ENCODE measurements at regions not wholly inside any gene's neighbourhood (a gene's known extent, or its start where the extent isn't known, plus 50 kb on each side); places are given as distances from the start of the nearest gene placed in this dataset.

GRCh38 chr11:79896258-79896657, 455.4 kb upstream of the TENM4 start:
- Histone ChIP-seq H4K20me1 (replicated peaks; ENCODE audit: control insufficient read depth, extremely low read depth, insufficient read depth, low read length) (no peaks in the 10 kb centered on the region), H3K4me1 (ENCODE audit: control insufficient read depth, extremely low read depth, insufficient read depth, low read length) (no peaks in the 10 kb centered on the region), H3K9me1 (replicated peaks; ENCODE audit: control insufficient read depth, extremely low read depth, insufficient read depth, low read length) (no peaks in the 10 kb centered on the region), H3K9ac (replicated peaks; ENCODE audit: extremely low read depth, insufficient read depth, low read length) (no peak overlapping the region), H3K27me3 (ENCODE audit: control insufficient read depth in 2 of 2, insufficient read depth in 2 of 2, low read length in 2 of 2) (no peaks in the 10 kb centered on the region), H3K36me3 (ENCODE audit: control insufficient read depth in 2 of 2, extremely low read depth in 1 of 2, insufficient read depth in 2 of 2, low read length in 2 of 2) (no peaks in the 10 kb centered on the region), H3K27ac (ENCODE audit: insufficient read depth, low read depth, low read length) (no peak overlapping the region), H3K79me2 (ENCODE audit: control insufficient read depth, insufficient read depth, low read length) (no peaks in the 10 kb centered on the region), H3K4me3 (replicated peaks in 1 of 3; ENCODE audit: insufficient read depth in 1 of 3, low read depth in 1 of 3, low read length in 3 of 3) (no peak overlapping the region), H3K4me2 (ENCODE audit: insufficient read depth, low read length) (no peak overlapping the region), H3K9me3 (replicated peaks; ENCODE audit: control insufficient read depth, insufficient read depth, low read length) (peaks cover 3% of the 10 kb centered on the region), H2AFZ (ENCODE audit: low read depth, low read length) (no peak overlapping the region)
- dilution Hi-C loops (cut with MboI; ENCODE audit: extremely low pct_ligation_motif_present, low sequenced_read_pairs) (no loop called here), intact Hi-C loops (cut with micrococcal nuclease) (no loop called here)
- POLR2A ChIA-PET, result no interaction called here
- TF ChIP-seq MAX (IDR thresholded peaks at IDR 0.05; ENCODE audit: insufficient read depth, insufficient read length) (no peak), POLR2AphosphoS5 (IDR thresholded peaks at IDR 0.05; ENCODE audit: insufficient read depth, low read depth, low read length) (no peak), JUN (IDR thresholded peaks at IDR 0.05; ENCODE audit: borderline replicate concordance, insufficient read depth, insufficient read length, low read depth) (no peak), MYC (IDR thresholded peaks at IDR 0.05; ENCODE audit: low read depth, low read length) (no peak), GATA2 (IDR thresholded peaks at IDR 0.05; ENCODE audit: insufficient read depth, insufficient read length, low read depth, low read length) (no peak), FOS (IDR thresholded peaks at IDR 0.05; ENCODE audit: borderline replicate concordance, insufficient read depth, low read length) (no peak), EZH2 (IDR thresholded peaks at IDR 0.05; ENCODE audit: borderline replicate concordance, low read depth, low read length, severe bottlenecking) (no peak)
- CTCF ChIA-PET, result no interaction called here
- FAIRE-seq (no peak), DNase-seq (ENCODE audit: low read depth, low spot score) (no peak)
- no TSS peak for BruUV-seq (replicated peaks)

- FAIRE-seq, result no peak
- intact Hi-C loops (cut with micrococcal nuclease), result no loop called here
- dilution Hi-C loops (cut with MboI; ENCODE audit: extremely low pct_ligation_motif_present, low sequenced_read_pairs), result no loop called here
Observed at GRCh38 chr11:79894111-79894510, 453.3 kb upstream of the TENM4 start.

More at GRCh38 chr11:79894111-79894510, 453.3 kb upstream of the TENM4 start:
- TF ChIP-seq CTCF (IDR thresholded peaks at IDR 0.05; ENCODE audit: extremely low read depth in 1 of 2, insufficient read depth in 1 of 2, low read depth in 1 of 2, low read length in 2 of 2), result no peak
- no peak for TF ChIP-seq POLR2A (IDR thresholded peaks at IDR 0.05; ENCODE audit: low read depth, low read length)
- TF ChIP-seq FOS (IDR thresholded peaks at IDR 0.05; ENCODE audit: borderline replicate concordance, insufficient read depth, low read length), result no peak
- no peak for TF ChIP-seq MYC (IDR thresholded peaks at IDR 0.05; ENCODE audit: low read depth, low read length)
- no peak for TF ChIP-seq MAX (IDR thresholded peaks at IDR 0.05; ENCODE audit: insufficient read depth, insufficient read length)
- no peak for TF ChIP-seq GATA2 (IDR thresholded peaks at IDR 0.05; ENCODE audit: insufficient read depth, insufficient read length, low read depth, low read length)
- no peak for TF ChIP-seq POLR2AphosphoS5 (IDR thresholded peaks at IDR 0.05; ENCODE audit: insufficient read depth, low read depth, low read length)
- no peak for TF ChIP-seq EZH2 (IDR thresholded peaks at IDR 0.05; ENCODE audit: borderline replicate concordance, low read depth, low read length, severe bottlenecking)
- no peak for TF ChIP-seq JUN (IDR thresholded peaks at IDR 0.05; ENCODE audit: borderline replicate concordance, insufficient read depth, insufficient read length, low read depth)
- no peak for DNase-seq (ENCODE audit: low read depth, low spot score)
- no peaks in the 10 kb centered on the region for H3K4me1 ChIP-seq (ENCODE audit: control insufficient read depth, extremely low read depth, insufficient read depth, low read length)
- no peak overlapping the region for H2AFZ ChIP-seq (ENCODE audit: low read depth, low read length)
- no peaks in the 10 kb centered on the region for H4K20me1 ChIP-seq (replicated peaks; ENCODE audit: control insufficient read depth, extremely low read depth, insufficient read depth, low read length)
- ChIA-PET CTCF (no interaction called here), POLR2A (no interaction called here)
- no peaks in the 10 kb centered on the region for H3K36me3 ChIP-seq (ENCODE audit: control insufficient read depth in 2 of 2, extremely low read depth in 1 of 2, insufficient read depth in 2 of 2, low read length in 2 of 2)
- no peak overlapping the region for H3K9ac ChIP-seq (replicated peaks; ENCODE audit: extremely low read depth, insufficient read depth, low read length)
- BruUV-seq (replicated peaks), result no TSS peak
- no peaks in the 10 kb centered on the region for H3K9me1 ChIP-seq (replicated peaks; ENCODE audit: control insufficient read depth, extremely low read depth, insufficient read depth, low read length)
- peaks cover 3% of the 10 kb centered on the region for H3K9me3 ChIP-seq (replicated peaks; ENCODE audit: control insufficient read depth, insufficient read depth, low read length)
- no peak overlapping the region for H3K27ac ChIP-seq (ENCODE audit: insufficient read depth, low read depth, low read length)
- H3K27me3 ChIP-seq (ENCODE audit: control insufficient read depth in 2 of 2, insufficient read depth in 2 of 2, low read length in 2 of 2), result no peaks in the 10 kb centered on the region
- no peak overlapping the region for H3K4me3 ChIP-seq (replicated peaks in 1 of 3; ENCODE audit: insufficient read depth in 1 of 3, low read depth in 1 of 3, low read length in 3 of 3)
- H3K4me2 ChIP-seq (ENCODE audit: insufficient read depth, low read length), result no peak overlapping the region
- H3K79me2 ChIP-seq (ENCODE audit: control insufficient read depth, insufficient read depth, low read length), result no peaks in the 10 kb centered on the region
